ENCODE measurements at regions not wholly inside any gene's neighbourhood (a gene's known extent, or its start where the extent isn't known, plus 50 kb on each side); places are given as distances from the start of the nearest gene placed in this dataset.

DNA sequence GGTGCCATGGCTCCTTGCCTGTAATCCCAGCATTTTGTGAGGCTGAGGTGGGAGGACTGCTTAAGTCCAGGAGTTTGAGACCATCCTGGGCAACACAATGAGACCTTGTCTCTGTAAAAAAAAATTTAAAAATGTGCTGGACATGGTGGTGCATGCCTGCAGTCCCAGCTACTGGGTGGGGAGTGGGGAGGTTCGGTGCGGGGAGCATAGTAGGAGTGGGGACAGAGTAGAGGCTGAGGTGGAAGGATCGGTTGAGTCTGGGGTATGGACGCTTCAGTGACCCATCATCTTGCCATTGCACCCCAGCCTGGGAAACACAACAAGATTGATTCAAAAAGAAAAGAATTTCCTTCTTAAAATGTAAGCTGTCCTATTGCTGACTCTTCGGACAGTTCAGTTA, 1490.0 kb upstream of the GBE1 start:
- no peak for DNase-seq (ENCODE audit: low read depth in 1 of 2, low spot score in 1 of 2)
- Histone ChIP-seq H3K4me3 (replicated peaks; ENCODE audit: insufficient read depth, low read length) (no peak overlapping the region), H3K27ac (replicated peaks) (no peak overlapping the region), H3K27me3 (ENCODE audit: insufficient read depth, poor library complexity, severe bottlenecking) (no peaks in the 10 kb centered on the region)
- TF ChIP-seq, protein P1, sequence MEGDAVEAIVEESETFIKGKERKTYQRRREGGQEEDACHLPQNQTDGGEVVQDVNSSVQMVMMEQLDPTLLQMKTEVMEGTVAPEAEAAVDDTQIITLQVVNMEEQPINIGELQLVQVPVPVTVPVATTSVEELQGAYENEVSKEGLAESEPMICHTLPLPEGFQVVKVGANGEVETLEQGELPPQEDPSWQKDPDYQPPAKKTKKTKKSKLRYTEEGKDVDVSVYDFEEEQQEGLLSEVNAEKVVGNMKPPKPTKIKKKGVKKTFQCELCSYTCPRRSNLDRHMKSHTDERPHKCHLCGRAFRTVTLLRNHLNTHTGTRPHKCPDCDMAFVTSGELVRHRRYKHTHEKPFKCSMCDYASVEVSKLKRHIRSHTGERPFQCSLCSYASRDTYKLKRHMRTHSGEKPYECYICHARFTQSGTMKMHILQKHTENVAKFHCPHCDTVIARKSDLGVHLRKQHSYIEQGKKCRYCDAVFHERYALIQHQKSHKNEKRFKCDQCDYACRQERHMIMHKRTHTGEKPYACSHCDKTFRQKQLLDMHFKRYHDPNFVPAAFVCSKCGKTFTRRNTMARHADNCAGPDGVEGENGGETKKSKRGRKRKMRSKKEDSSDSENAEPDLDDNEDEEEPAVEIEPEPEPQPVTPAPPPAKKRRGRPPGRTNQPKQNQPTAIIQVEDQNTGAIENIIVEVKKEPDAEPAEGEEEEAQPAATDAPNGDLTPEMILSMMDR (IDR thresholded peaks at IDR 0.05; ENCODE audit: insufficient read depth, low read length), result no peak
- no peak for TF ChIP-seq SPI1 (IDR thresholded peaks at IDR 0.05; ENCODE audit: borderline replicate concordance, low read depth)
- TF ChIP-seq, protein P2, sequence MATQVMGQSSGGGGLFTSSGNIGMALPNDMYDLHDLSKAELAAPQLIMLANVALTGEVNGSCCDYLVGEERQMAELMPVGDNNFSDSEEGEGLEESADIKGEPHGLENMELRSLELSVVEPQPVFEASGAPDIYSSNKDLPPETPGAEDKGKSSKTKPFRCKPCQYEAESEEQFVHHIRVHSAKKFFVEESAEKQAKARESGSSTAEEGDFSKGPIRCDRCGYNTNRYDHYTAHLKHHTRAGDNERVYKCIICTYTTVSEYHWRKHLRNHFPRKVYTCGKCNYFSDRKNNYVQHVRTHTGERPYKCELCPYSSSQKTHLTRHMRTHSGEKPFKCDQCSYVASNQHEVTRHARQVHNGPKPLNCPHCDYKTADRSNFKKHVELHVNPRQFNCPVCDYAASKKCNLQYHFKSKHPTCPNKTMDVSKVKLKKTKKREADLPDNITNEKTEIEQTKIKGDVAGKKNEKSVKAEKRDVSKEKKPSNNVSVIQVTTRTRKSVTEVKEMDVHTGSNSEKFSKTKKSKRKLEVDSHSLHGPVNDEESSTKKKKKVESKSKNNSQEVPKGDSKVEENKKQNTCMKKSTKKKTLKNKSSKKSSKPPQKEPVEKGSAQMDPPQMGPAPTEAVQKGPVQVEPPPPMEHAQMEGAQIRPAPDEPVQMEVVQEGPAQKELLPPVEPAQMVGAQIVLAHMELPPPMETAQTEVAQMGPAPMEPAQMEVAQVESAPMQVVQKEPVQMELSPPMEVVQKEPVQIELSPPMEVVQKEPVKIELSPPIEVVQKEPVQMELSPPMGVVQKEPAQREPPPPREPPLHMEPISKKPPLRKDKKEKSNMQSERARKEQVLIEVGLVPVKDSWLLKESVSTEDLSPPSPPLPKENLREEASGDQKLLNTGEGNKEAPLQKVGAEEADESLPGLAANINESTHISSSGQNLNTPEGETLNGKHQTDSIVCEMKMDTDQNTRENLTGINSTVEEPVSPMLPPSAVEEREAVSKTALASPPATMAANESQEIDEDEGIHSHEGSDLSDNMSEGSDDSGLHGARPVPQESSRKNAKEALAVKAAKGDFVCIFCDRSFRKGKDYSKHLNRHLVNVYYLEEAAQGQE (IDR thresholded peaks at IDR 0.05; ENCODE audit: insufficient replicate concordance, low read depth), result no peak
- TF ChIP-seq POLR2AphosphoS5 (IDR thresholded peaks at IDR 0.05; ENCODE audit: low read depth), result no peak
- no peak for TF ChIP-seq GABPA (IDR thresholded peaks at IDR 0.05; ENCODE audit: low read depth)

GRCh38 chr3:83250613-83251012, 1489.2 kb upstream of the GBE1 start:
- Histone ChIP-seq H3K4me3 (replicated peaks; ENCODE audit: insufficient read depth, low read length) (no peak overlapping the region), H3K27me3 (ENCODE audit: insufficient read depth, poor library complexity, severe bottlenecking) (no peaks in the 10 kb centered on the region), H3K27ac (replicated peaks) (no peak overlapping the region)
- TF ChIP-seq GABPA (IDR thresholded peaks at IDR 0.05; ENCODE audit: low read depth), result no peak
- no peak for TF ChIP-seq POLR2AphosphoS5 (IDR thresholded peaks at IDR 0.05; ENCODE audit: low read depth)
- TF ChIP-seq, protein P1 (IDR thresholded peaks at IDR 0.05; ENCODE audit: insufficient read depth, low read length), result no peak
- no peak for TF ChIP-seq SPI1 (IDR thresholded peaks at IDR 0.05; ENCODE audit: borderline replicate concordance, low read depth)
- TF ChIP-seq, protein P2 (IDR thresholded peaks at IDR 0.05; ENCODE audit: insufficient replicate concordance, low read depth), result no peak
- DNase-seq (ENCODE audit: low read depth in 1 of 2, low spot score in 1 of 2), result no peak

DNA sequence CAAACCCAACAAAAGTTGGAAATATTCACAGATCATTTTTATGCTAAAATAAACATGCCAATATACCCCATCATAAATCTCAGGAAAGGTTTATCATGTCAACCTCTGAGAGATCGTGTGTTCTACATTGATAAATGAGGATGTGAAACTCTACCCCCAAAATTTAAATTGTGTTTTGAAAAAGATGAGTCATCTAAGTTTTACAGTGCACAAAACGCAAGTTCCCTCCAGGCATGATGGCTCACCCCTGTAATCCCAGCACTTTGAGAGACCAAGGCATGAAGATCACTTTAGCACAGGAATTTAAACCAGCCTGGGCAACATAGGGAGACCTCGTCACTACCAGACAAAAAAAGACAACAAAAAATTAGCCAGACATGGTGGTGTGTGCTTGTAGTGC, 1487.0 kb upstream of the GBE1 start:
- Histone ChIP-seq H3K27ac (replicated peaks) (no peak overlapping the region), H3K4me3 (replicated peaks; ENCODE audit: insufficient read depth, low read length) (no peak overlapping the region), H3K27me3 (ENCODE audit: insufficient read depth, poor library complexity, severe bottlenecking) (no peaks in the 10 kb centered on the region)
- no peak for TF ChIP-seq SPI1 (IDR thresholded peaks at IDR 0.05; ENCODE audit: borderline replicate concordance, low read depth)
- TF ChIP-seq, protein P1 (IDR thresholded peaks at IDR 0.05; ENCODE audit: insufficient read depth, low read length), result no peak
- TF ChIP-seq, protein P2 (IDR thresholded peaks at IDR 0.05; ENCODE audit: insufficient replicate concordance, low read depth), result no peak
- no peak for TF ChIP-seq POLR2AphosphoS5 (IDR thresholded peaks at IDR 0.05; ENCODE audit: low read depth)
- no peak for TF ChIP-seq GABPA (IDR thresholded peaks at IDR 0.05; ENCODE audit: low read depth)
- no peak for DNase-seq (ENCODE audit: low read depth in 1 of 2, low spot score in 1 of 2)

Data from HL-60 (cell line).